Astrocyte of the hippocampus (primary cell): ENCODE measurements at regions not wholly inside any gene's neighbourhood (a gene's known extent, or its start where the extent isn't known, plus 50 kb on each side); places are given as distances from the start of the nearest gene placed in this dataset.
"Not testable (repeated sequence)": the region's sequence is repeated elsewhere in the genome, so short reads cannot be mapped to it uniquely, and the experiment has no call there.

Experiments used
- DNase-seq: peaks from one replicate; pipeline ENCODE4 v3.0.0; 2011; ENCODE audit warnings: low read depth, low spot score

- no peak for DNase-seq
Measured at GRCh38 chr14:48096897-48097296, 421.5 kb upstream of the MDGA2 start.

GRCh38 chr14:48086516-48086915, 411.1 kb upstream of the MDGA2 start:
- no peak for DNase-seq

- no peak for DNase-seq
Measured at GRCh38 chr14:48075487-48075886, 400.1 kb upstream of the MDGA2 start.

- DNase-seq, result no peak
Measured at GRCh38 chr14:48052973-48053372, 377.6 kb upstream of the MDGA2 start.

GRCh38 chr14:48035836-48036235, 360.4 kb upstream of the MDGA2 start:
- no peak for DNase-seq

- no peak for DNase-seq
Measured at GRCh38 chr14:48027115-48027514, 351.7 kb upstream of the MDGA2 start.

GRCh38 chr14:48023881-48024280, 348.5 kb upstream of the MDGA2 start:
- DNase-seq, result no peak

- DNase-seq, result not testable (repeated sequence)
Measured at GRCh38 chr14:48011484-48011883, 336.1 kb upstream of the MDGA2 start.

- DNase-seq, result no peak
Measured at GRCh38 chr14:48008646-48009045, 333.2 kb upstream of the MDGA2 start.

GRCh38 chr14:48005986-48006385, 330.6 kb upstream of the MDGA2 start:
- DNase-seq, result no peak

- DNase-seq, result no peak
Measured at GRCh38 chr14:47993883-47994282, 318.5 kb upstream of the MDGA2 start.

GRCh38 chr14:47988175-47988574, 312.8 kb upstream of the MDGA2 start:
- no peak for DNase-seq

GRCh38 chr14:47978871-47979270, 303.5 kb upstream of the MDGA2 start:
- no peak for DNase-seq

- no peak for DNase-seq
Measured at GRCh38 chr14:47976139-47976538, 300.7 kb upstream of the MDGA2 start.

- no peak for DNase-seq
Measured at GRCh38 chr14:47966076-47966810, 290.8 kb upstream of the MDGA2 start.

- no peak for DNase-seq
Measured at GRCh38 chr14:47961634-47962033, 286.2 kb upstream of the MDGA2 start.

GRCh38 chr14:47959740-47960139, 284.3 kb upstream of the MDGA2 start:
- no peak for DNase-seq

GRCh38 chr14:47949006-47949405, 273.6 kb upstream of the MDGA2 start:
- DNase-seq, result no peak

- no peak for DNase-seq
Measured at GRCh38 chr14:47935332-47935731, 259.9 kb upstream of the MDGA2 start.

- DNase-seq, result no peak
Measured at GRCh38 chr14:47929334-47929733, 253.9 kb upstream of the MDGA2 start.

- DNase-seq, result no peak
Measured at GRCh38 chr14:47921133-47921532, 245.7 kb upstream of the MDGA2 start.

GRCh38 chr14:47919997-47920396, 244.6 kb upstream of the MDGA2 start:
- DNase-seq, result no peak

GRCh38 chr14:47919334-47919846, 244.0 kb upstream of the MDGA2 start:
- no peak for DNase-seq
